GM19328 (cell line): ENCODE measurements at regions not wholly inside any gene's neighbourhood (a gene's known extent, or its start where the extent isn't known, plus 50 kb on each side); places are given as distances from the start of the nearest gene placed in this dataset.

ENCODE experiments used
- ATAC-seq: cut with Tn5 transposase; IDR thresholded peaks from one replicate; pipeline ENCODE4 v1.9.1; 2021; ENCODE audit warnings: mild to moderate bottlenecking, moderate library complexity; ENCODE audit not compliant: unreplicated experiment

DNA sequence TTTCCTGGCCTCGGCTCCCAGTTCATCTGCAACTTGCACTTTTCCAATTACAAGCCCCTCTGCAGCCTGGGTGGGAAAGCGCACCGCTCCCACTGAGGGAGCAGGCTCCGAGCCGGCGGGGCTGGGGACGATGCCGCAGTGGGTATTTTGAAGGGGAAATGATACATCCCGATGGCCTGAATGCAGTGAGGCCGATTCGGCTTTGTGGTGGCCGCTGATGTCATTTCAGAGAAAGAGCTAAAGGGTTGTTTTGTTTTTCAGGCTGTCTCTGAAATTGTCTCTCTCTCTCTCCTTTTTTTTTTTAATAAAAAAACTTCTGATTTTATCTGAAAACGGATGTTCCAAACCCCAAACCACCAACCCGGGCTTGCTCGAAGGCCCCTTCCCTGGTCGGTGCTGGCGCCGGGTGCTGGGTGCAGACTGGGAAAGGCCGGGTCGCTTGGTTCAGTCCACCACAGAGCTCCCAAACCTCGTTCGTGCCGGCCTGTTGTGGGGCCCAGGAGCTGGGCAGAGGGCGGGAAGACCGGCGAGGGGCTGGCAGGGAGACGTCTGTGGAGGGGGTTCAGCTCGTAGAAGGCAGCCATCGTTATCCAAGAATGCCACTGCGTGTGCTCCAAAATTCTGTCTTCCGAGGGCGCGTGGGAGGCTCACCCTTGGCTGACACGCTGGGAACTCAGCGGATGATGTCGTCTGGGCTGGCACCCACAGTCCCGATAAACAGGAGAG lies 102.8 kb downstream of the FOXL1 start:
- no peak for ATAC-seq

DNA sequence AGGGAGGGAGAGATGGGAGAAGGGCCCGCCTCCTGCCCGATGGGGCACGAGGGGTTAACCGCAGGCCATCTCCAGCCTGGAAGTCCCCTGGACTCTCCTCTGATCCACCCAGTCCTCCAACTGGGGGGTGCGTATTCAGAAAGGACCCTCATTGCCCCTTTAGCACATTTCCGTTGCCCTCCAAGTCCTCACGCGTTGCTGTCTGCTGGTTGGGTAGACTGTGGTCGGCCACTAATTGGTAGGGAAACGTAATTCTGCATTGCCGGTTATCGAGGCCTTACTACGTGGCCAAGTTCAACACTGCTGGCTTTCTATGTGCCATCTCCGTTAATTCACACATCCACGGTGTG lies 103.4 kb downstream of the FOXL1 start:
- no peak for ATAC-seq

GRCh38 chr16:86682219-86682904 lies 104.0 kb downstream of the FOXL1 start:
- ATAC-seq, result no peak

DNA sequence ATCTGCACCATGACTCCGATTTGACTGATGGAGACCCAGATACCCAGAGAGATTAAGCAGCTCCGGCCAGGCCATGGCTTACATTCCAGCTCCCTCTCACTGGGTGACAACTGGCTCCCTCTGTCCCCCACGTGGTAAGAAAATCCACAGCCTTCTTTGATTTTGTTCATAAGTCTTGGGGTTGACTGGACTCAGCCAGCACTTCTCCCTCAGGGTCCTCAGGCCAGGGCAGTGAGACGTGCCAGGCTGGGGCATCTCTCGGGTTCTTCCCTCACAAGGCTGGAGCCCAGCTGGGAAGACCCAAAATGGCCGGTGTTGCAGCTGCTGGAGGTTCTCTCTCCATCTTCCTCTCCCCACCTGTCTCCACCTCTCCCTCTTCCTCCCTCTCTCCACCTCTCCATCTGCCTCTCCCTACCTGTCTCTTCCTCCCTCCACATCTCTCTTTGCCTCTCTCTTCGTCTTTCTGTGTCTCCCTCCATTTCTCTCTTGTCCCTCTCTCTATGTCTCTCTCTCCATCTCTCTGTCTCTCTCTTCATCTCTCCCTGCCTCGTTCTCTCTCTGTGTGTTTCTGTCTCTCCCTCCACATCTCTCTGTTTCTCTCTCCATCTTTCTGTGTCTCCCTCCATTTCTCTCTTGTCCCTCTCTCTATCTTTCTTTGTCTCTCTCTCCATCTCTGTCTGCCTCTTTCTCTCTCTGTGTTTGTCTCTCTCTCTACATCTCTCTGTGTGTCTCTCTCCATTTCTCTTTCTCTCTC lies 105.3 kb downstream of the FOXL1 start:
- ATAC-seq, result no peak

DNA sequence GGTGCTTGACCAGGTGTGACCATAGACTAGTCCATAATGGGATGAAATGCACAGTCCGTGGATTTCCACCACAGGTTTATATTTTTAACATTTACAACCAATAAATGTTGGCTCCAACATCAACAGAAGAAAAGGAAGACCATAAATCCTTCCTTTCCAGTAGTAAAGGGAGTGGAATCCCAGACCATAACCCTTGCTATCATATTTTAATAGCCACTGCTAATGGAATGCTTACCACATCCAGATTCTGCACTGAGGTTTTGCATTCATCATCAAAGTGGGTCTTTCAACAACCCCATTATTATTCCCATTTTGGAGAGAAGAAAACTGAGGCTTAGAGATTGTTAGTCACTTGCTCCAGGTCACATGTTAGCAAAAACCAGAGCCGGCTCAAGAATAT lies 106.7 kb downstream of the FOXL1 start:
- no peak for ATAC-seq

DNA sequence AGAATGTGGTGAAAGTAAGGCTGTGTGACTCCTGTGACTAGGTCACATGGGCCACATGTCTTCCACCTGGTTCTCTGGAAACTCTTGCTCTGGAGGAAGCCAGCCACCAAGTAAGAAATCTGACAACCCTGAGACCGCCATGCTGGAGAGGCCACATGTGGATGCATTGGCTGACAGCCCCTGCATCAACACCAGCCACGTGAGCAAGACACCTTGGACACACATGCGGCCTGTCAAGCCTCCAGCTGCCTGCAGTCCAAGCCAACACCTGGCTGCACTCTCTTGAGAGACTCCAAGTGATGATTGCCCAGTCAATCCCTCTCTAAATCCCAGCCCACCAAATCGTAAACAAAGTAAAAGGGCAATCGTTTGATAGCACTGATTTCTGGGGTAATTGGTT lies 112.6 kb downstream of the FOXL1 start:
- no peak for ATAC-seq

DNA sequence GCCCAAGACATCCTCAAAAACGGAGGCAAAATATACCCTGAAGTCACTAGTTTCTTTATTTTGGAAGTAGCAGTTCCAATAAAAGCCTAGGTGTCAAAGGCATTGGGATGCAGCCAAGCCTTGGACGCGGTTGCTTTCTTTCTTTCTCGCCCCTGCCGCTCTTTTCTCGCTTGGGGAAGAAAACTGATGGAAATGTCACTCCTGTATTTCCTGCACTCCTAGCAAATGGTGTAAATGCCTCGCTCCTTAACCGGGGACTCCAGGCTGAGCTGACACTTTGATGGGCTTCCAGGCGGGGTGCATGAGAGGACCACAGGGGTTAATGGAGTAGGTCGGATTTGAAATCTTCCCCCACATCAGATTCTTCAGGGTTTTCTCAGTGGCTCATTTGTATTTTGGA lies 114.1 kb downstream of the FOXL1 start:
- no peak for ATAC-seq

GRCh38 chr16:86693033-86693432 lies 114.7 kb downstream of the FOXL1 start:
- no peak for ATAC-seq

- no peak for ATAC-seq
Measured at GRCh38 chr16:86697715-86698114, 119.4 kb downstream of the FOXL1 start.

DNA sequence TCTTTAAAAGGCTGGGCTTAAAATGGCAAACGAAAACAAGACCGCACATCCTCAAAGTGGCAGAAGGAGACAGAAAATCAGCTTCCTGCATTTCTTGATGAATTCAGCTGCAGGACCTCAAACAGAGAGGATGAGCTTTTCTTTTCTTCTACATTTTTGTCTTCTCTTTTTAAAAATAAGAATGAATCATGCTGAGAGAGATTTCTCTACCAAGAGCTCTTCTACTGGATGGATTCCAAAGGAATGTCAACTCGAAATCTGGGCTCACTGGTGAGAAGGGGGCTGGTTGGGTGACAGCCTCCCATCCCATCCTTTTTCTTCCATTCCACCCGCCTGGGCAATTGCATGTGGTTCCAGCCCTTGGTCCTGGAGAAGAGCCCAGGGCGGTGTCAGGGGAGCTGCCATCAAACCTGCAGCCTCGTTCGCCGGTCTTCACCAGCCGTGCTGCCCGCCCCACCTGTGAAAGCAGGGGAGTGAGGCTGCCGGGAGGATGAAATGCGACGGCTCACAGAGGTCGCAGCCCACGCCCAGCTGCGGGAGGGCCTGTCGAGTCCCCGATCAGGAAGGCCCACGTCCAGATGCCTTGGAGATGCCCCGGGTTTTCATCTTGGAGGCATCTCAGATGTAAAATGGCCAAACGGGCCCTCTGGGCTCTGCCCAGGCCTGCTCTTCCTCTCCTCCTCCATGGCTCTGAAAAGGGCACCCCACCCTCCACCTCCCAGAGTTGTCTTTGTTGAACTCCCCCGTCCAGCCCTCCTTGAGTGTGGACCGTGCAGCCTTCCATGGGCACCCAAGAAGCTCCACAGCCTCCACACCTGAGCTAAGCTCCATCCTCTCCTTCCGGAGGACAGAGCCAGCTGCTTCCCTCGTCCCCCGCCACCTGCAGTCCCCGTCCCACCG lies 121.9 kb downstream of the FOXL1 start:
- ATAC-seq, result no peak

DNA sequence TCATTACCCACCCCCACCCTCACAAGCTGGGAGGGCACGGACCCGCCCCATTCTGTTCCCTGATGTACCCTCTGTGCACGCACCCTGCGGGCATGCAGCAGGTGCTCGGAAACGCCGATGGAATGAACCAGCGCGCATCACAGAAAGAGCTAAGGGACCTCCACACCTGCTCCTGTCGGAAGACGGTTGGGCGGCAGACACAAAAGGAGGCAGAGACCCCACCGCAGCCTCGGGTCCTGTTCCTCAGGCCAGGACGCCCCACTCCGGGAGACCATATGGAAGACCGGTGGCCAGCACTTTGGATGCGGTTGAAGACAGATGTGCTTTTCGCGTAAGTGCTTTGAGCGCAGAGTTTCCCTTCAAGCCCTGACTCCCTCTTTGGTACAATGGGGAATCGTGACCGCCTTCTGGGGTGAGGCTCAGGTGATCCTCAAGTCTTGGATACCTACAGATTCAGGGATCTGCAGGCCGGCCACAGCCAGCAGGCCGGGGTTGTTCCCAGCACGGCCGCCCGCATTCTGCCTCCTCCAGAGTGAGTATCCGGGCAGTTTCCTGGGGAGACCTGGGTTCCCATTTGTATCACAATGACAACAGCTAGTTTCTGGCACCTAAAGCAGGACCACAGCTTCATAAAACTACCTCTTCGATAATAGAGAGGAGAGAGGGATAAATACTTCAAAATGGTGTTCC lies 123.1 kb downstream of the FOXL1 start:
- no peak for ATAC-seq

- no peak for ATAC-seq
Measured at GRCh38 chr16:86702824-86703588, 124.7 kb downstream of the FOXL1 start.

DNA sequence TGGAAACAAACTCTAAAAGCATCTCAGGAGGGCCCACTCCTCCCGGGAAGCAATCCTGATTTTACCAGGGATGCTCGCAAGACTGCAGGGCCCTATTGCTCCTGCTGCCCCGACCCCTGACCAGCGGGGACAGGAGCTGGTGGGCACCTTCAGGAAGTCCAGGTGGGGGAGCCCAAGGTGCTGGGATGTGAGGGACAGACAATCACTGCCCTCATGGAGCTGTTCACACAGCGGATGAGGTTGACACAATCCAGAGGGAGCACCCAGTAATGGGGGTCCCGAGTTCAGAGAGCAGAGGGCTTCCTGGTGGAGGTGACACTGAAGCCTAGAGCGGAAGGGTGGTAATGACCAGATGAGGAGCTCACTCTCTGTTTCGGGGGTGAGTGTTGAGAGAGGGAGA lies 126.2 kb downstream of the FOXL1 start:
- ATAC-seq, result no peak

- ATAC-seq, result no peak
Measured at GRCh38 chr16:86706726-86707125, 128.4 kb downstream of the FOXL1 start.

DNA sequence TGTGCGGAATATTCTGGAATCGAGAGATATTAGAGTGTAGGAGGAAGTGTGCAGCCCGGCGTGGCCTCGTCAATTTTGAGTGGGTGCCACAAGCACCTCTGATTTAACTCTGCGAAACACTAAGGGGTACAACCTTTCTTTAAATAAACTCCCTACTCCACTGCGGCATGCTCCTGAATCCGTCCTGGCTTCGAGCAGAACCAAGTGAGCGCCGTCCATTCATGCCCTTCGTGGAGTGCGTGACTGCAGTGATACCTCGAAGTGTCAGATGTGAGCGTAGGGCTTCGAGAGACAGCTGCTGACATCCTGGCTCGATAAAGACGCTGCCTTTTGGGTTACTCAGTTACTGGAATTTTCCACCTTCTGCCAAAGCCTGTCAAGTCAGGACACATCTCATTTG lies 128.8 kb downstream of the FOXL1 start:
- no peak for ATAC-seq

DNA sequence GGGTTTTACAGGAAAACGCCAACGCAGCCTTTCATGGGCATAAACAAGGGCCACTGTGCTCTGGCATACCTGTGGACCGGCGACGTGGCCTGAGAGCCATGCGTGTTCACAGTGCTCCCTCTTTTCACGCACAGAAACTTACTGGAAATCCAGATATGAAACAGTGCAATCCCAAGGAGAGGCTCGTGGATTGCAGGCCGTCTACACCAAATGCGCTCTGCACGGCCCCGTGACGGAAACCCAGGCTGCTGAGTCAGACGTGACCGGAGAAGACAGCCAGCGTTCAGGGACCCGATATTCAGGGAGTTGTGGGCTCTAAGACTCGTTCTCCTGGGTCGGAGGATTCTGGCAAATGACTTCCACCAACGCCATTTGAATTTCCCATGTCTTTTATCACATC lies 129.2 kb downstream of the FOXL1 start:
- ATAC-seq, result no peak

GRCh38 chr16:86708431-86708830 lies 130.1 kb downstream of the FOXL1 start:
- no peak for ATAC-seq

- ATAC-seq, result no peak
Measured at GRCh38 chr16:86709103-86709502, 130.8 kb downstream of the FOXL1 start.

GRCh38 chr16:86709902-86710601 lies 131.7 kb downstream of the FOXL1 start:
- ATAC-seq, result no peak
